ENCODE measurements at regions not wholly inside any gene's neighbourhood (a gene's known extent, or its start where the extent isn't known, plus 50 kb on each side); places are given as distances from the start of the nearest gene placed in this dataset.

DNA sequence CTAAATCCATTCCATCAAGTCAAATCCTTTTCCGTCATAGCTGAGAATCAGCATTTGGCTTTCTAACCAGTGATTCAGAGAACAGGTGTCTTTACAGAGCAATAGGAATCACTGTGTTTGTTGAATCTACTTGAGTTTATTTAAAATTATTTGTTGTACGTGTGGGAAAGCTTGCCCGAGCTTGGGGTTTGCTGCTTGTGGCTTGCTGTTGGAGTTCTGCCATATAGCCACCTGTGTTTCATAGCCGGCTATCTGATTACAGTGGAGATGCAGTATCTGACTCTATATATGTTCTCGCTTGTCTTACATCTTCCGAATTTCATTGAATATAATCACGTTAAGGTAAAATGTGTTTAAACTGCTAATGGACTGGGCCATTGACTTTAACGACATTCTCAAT is 274.3 kb upstream of the MKI67 start:
- WGBS (ENCODE audit: low lambda C conversion rate): 11% methylated on average over 8 of the region's 8 CpGs
- intact Hi-C loops (cut with micrococcal nuclease; ENCODE audit: unreplicated experiment) (no loop called here), in situ Hi-C loops (cut with HindIII; ENCODE audit: extremely low pct_ligation_motif_present, low pct_unique_long_range_greater_than_20kb) (no loop called here)
- Histone ChIP-seq H3K79me2 (ENCODE audit: insufficient read depth, low read length) (no peaks in the 10 kb centered on the region), H3K4me1 (ENCODE audit: insufficient read depth, low read length) (no peaks in the 10 kb centered on the region), H3K36me3 (replicated peaks in 1 of 2; ENCODE audit: control insufficient read depth in 1 of 2, insufficient read depth in 2 of 2, low read length in 2 of 2) (no peaks in the 10 kb centered on the region), H3K27me3 (ENCODE audit: control insufficient read depth in 1 of 2, insufficient read depth in 2 of 2, low read length in 2 of 2) (peaks cover 0 to 5% of the 10 kb centered on the region in 2 experiments; a peak in 1 of 5 replicates), H4K20me1 (ENCODE audit: insufficient read depth, low read length) (no peaks in the 10 kb centered on the region), H3K4me2 (ENCODE audit: low read depth, low read length) (no peak overlapping the region), H3K9me3 (ENCODE audit: low read length) (peaks cover 9% of the 10 kb centered on the region; the same call in 1 of the 2 replicates), H3K4me3 (replicated peaks in 1 of 3; ENCODE audit: insufficient read depth in 1 of 3, low read depth in 2 of 3, low read length in 3 of 3) (no peak overlapping the region), H2AFZ (ENCODE audit: low read length) (no peak overlapping the region), H3K27ac (ENCODE audit: extremely low read length, insufficient read depth, low read length) (no peak overlapping the region), H3K9ac (ENCODE audit: insufficient read depth, low read depth, low read length) (no peak overlapping the region)
- ChIA-PET POLR2A (no interaction called here), CTCF (ENCODE audit: low intra/inter-chr PET ratio, low total read pairs) (no interaction called here)
- no TSS peak for BruUV-seq (replicated peaks)
- FAIRE-seq (no peak), DNase-seq (ENCODE audit: low spot score) (no peak), ATAC-seq (no peak)
- TF ChIP-seq JDP2 (CRISPR knock-in tag; IDR thresholded peaks at IDR 0.05; ENCODE audit: borderline replicate concordance) (no peak), ZNF251 (CRISPR knock-in tag; IDR thresholded peaks at IDR 0.05) (no peak), TBP (CRISPR knock-in tag; IDR thresholded peaks at IDR 0.05) (no peak), ZNF333 (CRISPR knock-in tag; IDR thresholded peaks at IDR 0.05; ENCODE audit: borderline replicate concordance) (no peak)
- TF ChIP-seq, protein P1, sequence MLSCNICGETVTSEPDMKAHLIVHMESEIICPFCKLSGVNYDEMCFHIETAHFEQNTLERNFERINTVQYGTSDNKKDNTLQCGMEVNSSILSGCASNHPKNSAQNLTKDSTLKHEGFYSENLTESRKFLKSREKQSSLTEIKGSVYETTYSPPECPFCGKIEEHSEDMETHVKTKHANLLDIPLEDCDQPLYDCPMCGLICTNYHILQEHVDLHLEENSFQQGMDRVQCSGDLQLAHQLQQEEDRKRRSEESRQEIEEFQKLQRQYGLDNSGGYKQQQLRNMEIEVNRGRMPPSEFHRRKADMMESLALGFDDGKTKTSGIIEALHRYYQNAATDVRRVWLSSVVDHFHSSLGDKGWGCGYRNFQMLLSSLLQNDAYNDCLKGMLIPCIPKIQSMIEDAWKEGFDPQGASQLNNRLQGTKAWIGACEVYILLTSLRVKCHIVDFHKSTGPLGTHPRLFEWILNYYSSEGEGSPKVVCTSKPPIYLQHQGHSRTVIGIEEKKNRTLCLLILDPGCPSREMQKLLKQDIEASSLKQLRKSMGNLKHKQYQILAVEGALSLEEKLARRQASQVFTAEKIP (CRISPR knock-in tag; IDR thresholded peaks at IDR 0.05; ENCODE audit: borderline replicate concordance): no peak

DNA sequence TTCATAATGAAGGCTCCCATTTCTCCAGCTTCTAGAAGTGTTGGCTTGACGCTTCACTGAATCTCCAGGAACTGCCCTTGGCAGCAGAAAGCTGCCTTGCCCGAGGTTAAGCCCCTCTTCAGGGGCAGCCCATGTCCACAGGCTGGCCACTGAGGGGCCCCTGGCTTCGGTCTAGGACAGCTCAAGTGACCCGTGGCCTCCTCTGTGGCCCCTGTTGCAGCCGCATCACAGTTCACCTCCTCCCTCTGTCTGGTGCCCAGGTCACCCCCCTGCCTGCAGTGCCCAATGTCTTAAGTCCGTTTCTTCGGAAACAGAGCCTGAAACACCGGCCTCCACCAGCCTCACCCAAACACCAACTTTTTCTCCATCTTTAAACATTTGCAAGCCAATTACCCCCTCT is 279.2 kb upstream of the MKI67 start:
- Histone ChIP-seq H3K27ac (ENCODE audit: extremely low read length, insufficient read depth, low read length) (no peak overlapping the region), H3K9ac (ENCODE audit: insufficient read depth, low read depth, low read length) (no peak overlapping the region), H3K9me3 (ENCODE audit: low read length) (peaks cover 9% of the 10 kb centered on the region; the same call in 1 of the 2 replicates), H4K20me1 (ENCODE audit: insufficient read depth, low read length) (no peaks in the 10 kb centered on the region), H3K36me3 (replicated peaks in 1 of 2; ENCODE audit: control insufficient read depth in 1 of 2, insufficient read depth in 2 of 2, low read length in 2 of 2) (no peaks in the 10 kb centered on the region), H3K4me2 (ENCODE audit: low read depth, low read length) (no peak overlapping the region), H3K4me1 (ENCODE audit: insufficient read depth, low read length) (no peaks in the 10 kb centered on the region), H3K4me3 (replicated peaks in 1 of 3; ENCODE audit: insufficient read depth in 1 of 3, low read depth in 2 of 3, low read length in 3 of 3) (no peak overlapping the region), H3K27me3 (ENCODE audit: control insufficient read depth in 1 of 2, insufficient read depth in 2 of 2, low read length in 2 of 2) (no peaks in the 10 kb centered on the region), H3K79me2 (ENCODE audit: insufficient read depth, low read length) (no peaks in the 10 kb centered on the region), H2AFZ (ENCODE audit: low read length) (no peak overlapping the region)
- DNase-seq (ENCODE audit: low spot score): no peak
- 18% methylated on average over 4 of the region's 8 CpGs for WGBS (ENCODE audit: low lambda C conversion rate)
- intact Hi-C loops (cut with micrococcal nuclease; ENCODE audit: unreplicated experiment) (no loop called here), in situ Hi-C loops (cut with HindIII; ENCODE audit: extremely low pct_ligation_motif_present, low pct_unique_long_range_greater_than_20kb) (no loop called here)
- POLR2A ChIA-PET: no interaction called here
- CTCF ChIA-PET (ENCODE audit: low intra/inter-chr PET ratio, low total read pairs): no interaction called here
- no peak for FAIRE-seq
- ATAC-seq: no peak
- no TSS peak for BruUV-seq (replicated peaks)
- TF ChIP-seq SOX5 (CRISPR knock-in tag; IDR thresholded peaks at IDR 0.05; ENCODE audit: borderline replicate concordance) (no peak), MLLT10 (CRISPR knock-in tag; IDR thresholded peaks at IDR 0.05) (no peak), ZNF282 (IDR thresholded peaks at IDR 0.05; ENCODE audit: partially characterized antibody) (no peak), RARA (CRISPR knock-in tag; IDR thresholded peaks at IDR 0.05) (no peak), ERF (CRISPR knock-in tag; IDR thresholded peaks at IDR 0.05) (no peak), ELF3 (CRISPR knock-in tag; IDR thresholded peaks at IDR 0.05) (no peak)
- TF ChIP-seq, protein P2, sequence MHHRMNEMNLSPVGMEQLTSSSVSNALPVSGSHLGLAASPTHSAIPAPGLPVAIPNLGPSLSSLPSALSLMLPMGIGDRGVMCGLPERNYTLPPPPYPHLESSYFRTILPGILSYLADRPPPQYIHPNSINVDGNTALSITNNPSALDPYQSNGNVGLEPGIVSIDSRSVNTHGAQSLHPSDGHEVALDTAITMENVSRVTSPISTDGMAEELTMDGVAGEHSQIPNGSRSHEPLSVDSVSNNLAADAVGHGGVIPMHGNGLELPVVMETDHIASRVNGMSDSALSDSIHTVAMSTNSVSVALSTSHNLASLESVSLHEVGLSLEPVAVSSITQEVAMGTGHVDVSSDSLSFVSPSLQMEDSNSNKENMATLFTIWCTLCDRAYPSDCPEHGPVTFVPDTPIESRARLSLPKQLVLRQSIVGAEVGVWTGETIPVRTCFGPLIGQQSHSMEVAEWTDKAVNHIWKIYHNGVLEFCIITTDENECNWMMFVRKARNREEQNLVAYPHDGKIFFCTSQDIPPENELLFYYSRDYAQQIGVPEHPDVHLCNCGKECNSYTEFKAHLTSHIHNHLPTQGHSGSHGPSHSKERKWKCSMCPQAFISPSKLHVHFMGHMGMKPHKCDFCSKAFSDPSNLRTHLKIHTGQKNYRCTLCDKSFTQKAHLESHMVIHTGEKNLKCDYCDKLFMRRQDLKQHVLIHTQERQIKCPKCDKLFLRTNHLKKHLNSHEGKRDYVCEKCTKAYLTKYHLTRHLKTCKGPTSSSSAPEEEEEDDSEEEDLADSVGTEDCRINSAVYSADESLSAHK (CRISPR knock-in tag; IDR thresholded peaks at IDR 0.05; ENCODE audit: borderline replicate concordance): no peak
- TF ChIP-seq, protein P3, sequence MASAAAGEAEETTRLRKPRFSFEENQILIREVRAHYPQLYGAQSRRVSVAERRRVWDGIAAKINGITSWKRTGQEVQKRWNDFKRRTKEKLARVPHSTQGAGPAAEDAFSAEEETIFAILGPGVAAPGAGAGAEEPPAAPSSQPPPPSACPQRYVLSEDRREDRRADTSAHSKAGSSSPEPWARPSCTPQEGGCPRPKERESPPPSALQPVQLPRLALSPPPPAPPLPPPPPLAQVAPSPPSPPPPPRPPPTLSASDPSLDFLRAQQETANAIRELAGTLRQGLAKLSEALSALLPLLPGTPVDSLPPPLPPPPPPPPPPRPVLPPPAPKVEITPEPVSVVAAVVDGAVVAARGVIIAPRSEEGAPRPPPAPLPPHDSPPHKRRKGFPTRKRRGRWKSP (CRISPR knock-in tag; IDR thresholded peaks at IDR 0.05): no peak
- TF ChIP-seq, protein P4, sequence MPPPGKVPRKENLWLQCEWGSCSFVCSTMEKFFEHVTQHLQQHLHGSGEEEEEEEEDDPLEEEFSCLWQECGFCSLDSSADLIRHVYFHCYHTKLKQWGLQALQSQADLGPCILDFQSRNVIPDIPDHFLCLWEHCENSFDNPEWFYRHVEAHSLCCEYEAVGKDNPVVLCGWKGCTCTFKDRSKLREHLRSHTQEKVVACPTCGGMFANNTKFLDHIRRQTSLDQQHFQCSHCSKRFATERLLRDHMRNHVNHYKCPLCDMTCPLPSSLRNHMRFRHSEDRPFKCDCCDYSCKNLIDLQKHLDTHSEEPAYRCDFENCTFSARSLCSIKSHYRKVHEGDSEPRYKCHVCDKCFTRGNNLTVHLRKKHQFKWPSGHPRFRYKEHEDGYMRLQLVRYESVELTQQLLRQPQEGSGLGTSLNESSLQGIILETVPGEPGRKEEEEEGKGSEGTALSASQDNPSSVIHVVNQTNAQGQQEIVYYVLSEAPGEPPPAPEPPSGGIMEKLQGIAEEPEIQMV (CRISPR knock-in tag; IDR thresholded peaks at IDR 0.05; ENCODE audit: low read depth): no peak

Data from HepG2 (cell line).